Sigmoid colon (tissue), 4 donors: ENCODE measurements at regions not wholly inside any gene's neighbourhood (a gene's known extent, or its start where the extent isn't known, plus 50 kb on each side); places are given as distances from the start of the nearest gene placed in this dataset.

ENCODE experiments used
- CTCF ChIP-seq, 4 experiments: fragments of 450-650 bp in 3 of 4; fragments of 200-600 bp in 1 of 4; IDR thresholded peaks; one replicate each; pipeline ENCODE4 v1.5.1; 2016 to 2019; ENCODE audit warnings: antibody characterized with exemption in 4 of 4, mild to moderate bottlenecking in 3 of 4, moderate library complexity in 2 of 4
- EP300 ChIP-seq, 4 donors: sonication (generic); formaldehyde crosslinking; IDR thresholded peaks; one replicate each; pipeline ENCODE4 v1.6.1; 2017; ENCODE audit warnings: antibody characterized with exemption in 4 of 4

GRCh38 chr4:26105815-26106699 lies 192.0 kb downstream of the SMIM20 start:
- TF ChIP-seq CTCF (IDR thresholded peaks at IDR 0.05) (no peak), EP300 (IDR thresholded peaks at IDR 0.05) (peak in 3 of 4 donors; percentile 9 to 55 (median 18))
